ENCODE measurements at regions not wholly inside any gene's neighbourhood (a gene's known extent, or its start where the extent isn't known, plus 50 kb on each side); places are given as distances from the start of the nearest gene placed in this dataset.
"Not testable (repeated sequence)": the region's sequence is repeated elsewhere in the genome, so short reads cannot be mapped to it uniquely, and the experiment has no call there.

- Histone ChIP-seq H3T11ph (ENCODE audit: low read length) (no peak overlapping the region), H4K8ac (replicated peaks; ENCODE audit: insufficient read length, low read depth, low read length) (no peak overlapping the region), H3K4me1 (ENCODE audit: insufficient read depth, low read length) (no peaks in the 10 kb centered on the region), H3K23ac (ENCODE audit: insufficient read length, low read depth, low read length) (no peak overlapping the region), H2BK120ac (ENCODE audit: low read depth, low read length, poor library complexity, severe bottlenecking) (no peak overlapping the region), H3K23me2 (ENCODE audit: insufficient read length, low read depth, low read length, poor library complexity, severe bottlenecking) (no peaks in the 10 kb centered on the region), H2BK15ac (ENCODE audit: low read depth, low read length) (no peak overlapping the region), H3K27ac (ENCODE audit: insufficient read length, low read depth, low read length) (no peak overlapping the region), H3K9me3 (ENCODE audit: control insufficient read depth, low read depth, low read length) (no peaks in the 10 kb centered on the region), H3K14ac (ENCODE audit: insufficient read depth, low read length) (no peak overlapping the region), H2AFZ (ENCODE audit: low read length) (no peak overlapping the region), H4K5ac (ENCODE audit: insufficient read length, low read depth, low read length) (no peak overlapping the region), H3K4me2 (ENCODE audit: insufficient read depth, insufficient read length, low read length) (no peak overlapping the region), H2BK12ac (ENCODE audit: insufficient read length, low read depth, low read length) (no peak overlapping the region), H2BK20ac (ENCODE audit: low read depth, low read length, poor library complexity, severe bottlenecking) (no peak overlapping the region), H3K79me2 (ENCODE audit: insufficient read depth, low read length) (no peaks in the 10 kb centered on the region), H2BK5ac (ENCODE audit: insufficient read length, low read length) (no peak overlapping the region), H3K4ac (ENCODE audit: low read depth, low read length) (no peak overlapping the region), H4K91ac (ENCODE audit: insufficient read length, low read depth, low read length) (no peak overlapping the region), H2AK5ac (ENCODE audit: insufficient read length, low read length) (no peak overlapping the region), H3K27me3 (ENCODE audit: insufficient read depth, low read length) (no peaks in the 10 kb centered on the region), H3K18ac (ENCODE audit: insufficient read length, low read depth, low read length) (no peak overlapping the region), H3K9ac (ENCODE audit: extremely low read depth, insufficient read length, low read length) (no peak overlapping the region), H4K20me1 (ENCODE audit: control insufficient read depth, insufficient read depth, insufficient read length) (no peaks in the 10 kb centered on the region), H3K79me1 (ENCODE audit: insufficient read depth, low read depth, low read length, poor library complexity, severe bottlenecking) (no peaks in the 10 kb centered on the region), H3K56ac (ENCODE audit: insufficient read length, low read depth, low read length) (no peak overlapping the region)
- no peaks in the 10 kb centered on the region for H3K4me1 Mint-ChIP-seq
- TF ChIP-seq CTCF (conservative IDR thresholded peaks at IDR 0.05) = no peak
- H3K4me3 Mint-ChIP-seq = no peak overlapping the region
- peak overlapping the region in 1 of 3 experiments; percentile 40; a peak in 1 of 7 replicates for H3K27ac Mint-ChIP-seq
- DNase-seq = no peak
- WGBS (ENCODE audit: extremely low coverage, insufficient read length, low lambda C conversion rate) = no CpG with 5 or more reads among the region's 5 CpGs
- H3K36me3 Mint-ChIP-seq (ENCODE audit: insufficient read depth in 1 of 3, low read depth in 3 of 3) = no peaks in the 10 kb centered on the region
- peaks cover 4% of the 10 kb centered on the region for H3K27me3 Mint-ChIP-seq (ENCODE audit: low read depth)
- H3K9me3 Mint-ChIP-seq = no peaks in the 10 kb centered on the region
Measured at GRCh38 chr7:76142861-76143260, 58.8 kb upstream of the SRRM3 start.

GRCh38 chr7:76144664-76145270 is 56.9 kb upstream of the SRRM3 start:
- DNase-seq; H3K23me2 ChIP-seq (ENCODE audit: insufficient read length, low read depth, low read length, poor library complexity, severe bottlenecking); H3K23ac ChIP-seq (ENCODE audit: insufficient read length, low read depth, low read length); H3T11ph ChIP-seq (ENCODE audit: low read length); H3K36me3 Mint-ChIP-seq (ENCODE audit: insufficient read depth in 1 of 3, low read depth in 3 of 3); H3K79me1 ChIP-seq (ENCODE audit: insufficient read depth, low read depth, low read length, poor library complexity, severe bottlenecking); H2AFZ ChIP-seq (ENCODE audit: low read length); H3K79me2 ChIP-seq (ENCODE audit: insufficient read depth, low read length); H4K20me1 ChIP-seq (ENCODE audit: control insufficient read depth, insufficient read depth, insufficient read length); H3K14ac ChIP-seq (ENCODE audit: insufficient read depth, low read length); H3K18ac ChIP-seq (ENCODE audit: insufficient read length, low read depth, low read length); H2BK12ac ChIP-seq (ENCODE audit: insufficient read length, low read depth, low read length); H3K4me2 ChIP-seq (ENCODE audit: insufficient read depth, insufficient read length, low read length); H3K27me3 ChIP-seq (ENCODE audit: insufficient read depth, low read length); H4K8ac ChIP-seq (replicated peaks; ENCODE audit: insufficient read length, low read depth, low read length); H3K27me3 Mint-ChIP-seq (ENCODE audit: low read depth); H2BK15ac ChIP-seq (ENCODE audit: low read depth, low read length); H2BK120ac ChIP-seq (ENCODE audit: low read depth, low read length, poor library complexity, severe bottlenecking); H3K9me3 ChIP-seq (ENCODE audit: control insufficient read depth, low read depth, low read length); H3K27ac Mint-ChIP-seq; H4K5ac ChIP-seq (ENCODE audit: insufficient read length, low read depth, low read length); H3K9ac ChIP-seq (ENCODE audit: extremely low read depth, insufficient read length, low read length); H3K4ac ChIP-seq (ENCODE audit: low read depth, low read length); H2AK5ac ChIP-seq (ENCODE audit: insufficient read length, low read length); H3K4me1 Mint-ChIP-seq; H3K27ac ChIP-seq (ENCODE audit: insufficient read length, low read depth, low read length); H2BK20ac ChIP-seq (ENCODE audit: low read depth, low read length, poor library complexity, severe bottlenecking); H3K4me3 Mint-ChIP-seq; H2BK5ac ChIP-seq (ENCODE audit: insufficient read length, low read length); H3K9me3 Mint-ChIP-seq; H3K4me1 ChIP-seq (ENCODE audit: insufficient read depth, low read length); H4K91ac ChIP-seq (ENCODE audit: insufficient read length, low read depth, low read length); H3K56ac ChIP-seq (ENCODE audit: insufficient read length, low read depth, low read length): not testable (repeated sequence)
- WGBS (ENCODE audit: extremely low coverage, insufficient read length, low lambda C conversion rate) = no CpG with 5 or more reads among the region's 5 CpGs
